ENCODE measurements at regions not wholly inside any gene's neighbourhood (a gene's known extent, or its start where the extent isn't known, plus 50 kb on each side); places are given as distances from the start of the nearest gene placed in this dataset.

DNA sequence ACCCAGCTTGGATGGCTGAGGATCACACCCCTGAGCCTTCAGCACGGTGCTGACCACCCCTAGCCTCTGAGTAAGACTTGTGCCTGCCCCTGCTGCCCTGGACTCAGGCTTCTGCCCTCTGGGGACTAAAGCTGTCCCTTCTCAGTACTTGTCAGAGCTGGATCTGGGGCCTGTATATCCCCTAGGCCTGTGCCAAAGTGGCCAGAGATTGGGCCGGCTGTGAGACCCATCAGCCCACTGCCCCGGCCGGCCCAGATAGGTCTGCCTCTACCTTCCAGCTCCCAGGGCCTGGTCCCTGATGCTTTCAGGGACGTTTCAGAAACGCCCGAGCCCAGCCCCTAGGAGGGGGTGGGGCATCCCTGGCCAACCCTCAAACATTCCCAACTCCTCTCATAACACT lies 137.8 kb downstream of the ZDHHC20 start:
- TF ChIP-seq, protein P1, sequence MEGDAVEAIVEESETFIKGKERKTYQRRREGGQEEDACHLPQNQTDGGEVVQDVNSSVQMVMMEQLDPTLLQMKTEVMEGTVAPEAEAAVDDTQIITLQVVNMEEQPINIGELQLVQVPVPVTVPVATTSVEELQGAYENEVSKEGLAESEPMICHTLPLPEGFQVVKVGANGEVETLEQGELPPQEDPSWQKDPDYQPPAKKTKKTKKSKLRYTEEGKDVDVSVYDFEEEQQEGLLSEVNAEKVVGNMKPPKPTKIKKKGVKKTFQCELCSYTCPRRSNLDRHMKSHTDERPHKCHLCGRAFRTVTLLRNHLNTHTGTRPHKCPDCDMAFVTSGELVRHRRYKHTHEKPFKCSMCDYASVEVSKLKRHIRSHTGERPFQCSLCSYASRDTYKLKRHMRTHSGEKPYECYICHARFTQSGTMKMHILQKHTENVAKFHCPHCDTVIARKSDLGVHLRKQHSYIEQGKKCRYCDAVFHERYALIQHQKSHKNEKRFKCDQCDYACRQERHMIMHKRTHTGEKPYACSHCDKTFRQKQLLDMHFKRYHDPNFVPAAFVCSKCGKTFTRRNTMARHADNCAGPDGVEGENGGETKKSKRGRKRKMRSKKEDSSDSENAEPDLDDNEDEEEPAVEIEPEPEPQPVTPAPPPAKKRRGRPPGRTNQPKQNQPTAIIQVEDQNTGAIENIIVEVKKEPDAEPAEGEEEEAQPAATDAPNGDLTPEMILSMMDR (IDR thresholded peaks at IDR 0.05; ENCODE audit: insufficient read depth, low read length) = no peak
- no peak for TF ChIP-seq POLR2AphosphoS5 (IDR thresholded peaks at IDR 0.05; ENCODE audit: low read depth)
- TF ChIP-seq, protein P2, sequence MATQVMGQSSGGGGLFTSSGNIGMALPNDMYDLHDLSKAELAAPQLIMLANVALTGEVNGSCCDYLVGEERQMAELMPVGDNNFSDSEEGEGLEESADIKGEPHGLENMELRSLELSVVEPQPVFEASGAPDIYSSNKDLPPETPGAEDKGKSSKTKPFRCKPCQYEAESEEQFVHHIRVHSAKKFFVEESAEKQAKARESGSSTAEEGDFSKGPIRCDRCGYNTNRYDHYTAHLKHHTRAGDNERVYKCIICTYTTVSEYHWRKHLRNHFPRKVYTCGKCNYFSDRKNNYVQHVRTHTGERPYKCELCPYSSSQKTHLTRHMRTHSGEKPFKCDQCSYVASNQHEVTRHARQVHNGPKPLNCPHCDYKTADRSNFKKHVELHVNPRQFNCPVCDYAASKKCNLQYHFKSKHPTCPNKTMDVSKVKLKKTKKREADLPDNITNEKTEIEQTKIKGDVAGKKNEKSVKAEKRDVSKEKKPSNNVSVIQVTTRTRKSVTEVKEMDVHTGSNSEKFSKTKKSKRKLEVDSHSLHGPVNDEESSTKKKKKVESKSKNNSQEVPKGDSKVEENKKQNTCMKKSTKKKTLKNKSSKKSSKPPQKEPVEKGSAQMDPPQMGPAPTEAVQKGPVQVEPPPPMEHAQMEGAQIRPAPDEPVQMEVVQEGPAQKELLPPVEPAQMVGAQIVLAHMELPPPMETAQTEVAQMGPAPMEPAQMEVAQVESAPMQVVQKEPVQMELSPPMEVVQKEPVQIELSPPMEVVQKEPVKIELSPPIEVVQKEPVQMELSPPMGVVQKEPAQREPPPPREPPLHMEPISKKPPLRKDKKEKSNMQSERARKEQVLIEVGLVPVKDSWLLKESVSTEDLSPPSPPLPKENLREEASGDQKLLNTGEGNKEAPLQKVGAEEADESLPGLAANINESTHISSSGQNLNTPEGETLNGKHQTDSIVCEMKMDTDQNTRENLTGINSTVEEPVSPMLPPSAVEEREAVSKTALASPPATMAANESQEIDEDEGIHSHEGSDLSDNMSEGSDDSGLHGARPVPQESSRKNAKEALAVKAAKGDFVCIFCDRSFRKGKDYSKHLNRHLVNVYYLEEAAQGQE (IDR thresholded peaks at IDR 0.05; ENCODE audit: insufficient replicate concordance, low read depth) = no peak

Data from HL-60 (cell line).